Esophagus squamous epithelium (tissue), 4 donors: ENCODE measurements at regions not wholly inside any gene's neighbourhood (a gene's known extent, or its start where the extent isn't known, plus 50 kb on each side); places are given as distances from the start of the nearest gene placed in this dataset.

Experiments
- CTCF ChIP-seq, 6 experiments: fragments of 450-650 bp in 4 of 6; fragments of 200-600 bp in 2 of 6; sonication (generic) in 2 of 6; IDR thresholded peaks; one replicate each; pipeline ENCODE4 v1.5.1; 2016 to 2019; ENCODE audit warnings: antibody characterized with exemption in 6 of 6, mild to moderate bottlenecking in 4 of 6, moderate library complexity in 4 of 6
- POLR2A ChIP-seq, 4 donors: fragments of 450-650 bp; IDR thresholded peaks; one replicate each; pipeline ENCODE4 v1.6.1; 2017; ENCODE audit warnings: antibody characterized with exemption in 4 of 4, mild to moderate bottlenecking in 4 of 4, moderate library complexity in 3 of 4

GRCh38 chr21:15289246-15289645 lies 224.4 kb upstream of the NRIP1 start:
- TF ChIP-seq CTCF (IDR thresholded peaks at IDR 0.05) (no peak), POLR2A (IDR thresholded peaks at IDR 0.05) (no peak)
